Limb (tissue), 2 donors: ENCODE measurements at regions not wholly inside any gene's neighbourhood (a gene's known extent, or its start where the extent isn't known, plus 50 kb on each side); places are given as distances from the start of the nearest gene placed in this dataset.

Experiments used
- DNase-seq, 2 donors: peaks; one replicate each; pipeline ENCODE4 v3.0.0-alpha.2; 2016; ENCODE audit errors: extremely low spot score in 2 of 2

- no peak for DNase-seq
Measured at GRCh38 chr6:156013155-156013554, 557.5 kb upstream of the NOX3 start.

- no peak for DNase-seq
Measured at GRCh38 chr6:156009656-156010055, 554.0 kb upstream of the NOX3 start.

- DNase-seq: no peak
Measured at GRCh38 chr6:156004796-156005195, 549.2 kb upstream of the NOX3 start.

DNA sequence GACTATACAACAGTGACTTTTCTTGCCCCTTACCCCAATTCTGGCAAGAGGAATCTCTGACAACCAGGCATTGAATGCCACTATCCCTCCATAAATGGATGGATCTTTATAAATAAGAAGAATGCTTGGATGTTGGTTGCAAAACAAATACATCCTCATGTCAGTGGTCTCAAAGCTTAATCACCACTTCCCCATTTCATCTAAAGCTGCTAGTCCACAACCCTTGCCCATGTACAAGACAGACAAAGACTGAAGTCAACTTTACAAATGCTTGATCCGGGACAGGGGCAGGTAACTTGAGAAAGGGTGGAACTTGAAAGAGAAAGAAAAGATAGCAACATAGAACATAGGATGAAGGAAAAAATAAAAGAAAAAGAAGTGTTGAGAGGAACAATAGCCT, 540.5 kb upstream of the NOX3 start:
- DNase-seq: no peak

DNA sequence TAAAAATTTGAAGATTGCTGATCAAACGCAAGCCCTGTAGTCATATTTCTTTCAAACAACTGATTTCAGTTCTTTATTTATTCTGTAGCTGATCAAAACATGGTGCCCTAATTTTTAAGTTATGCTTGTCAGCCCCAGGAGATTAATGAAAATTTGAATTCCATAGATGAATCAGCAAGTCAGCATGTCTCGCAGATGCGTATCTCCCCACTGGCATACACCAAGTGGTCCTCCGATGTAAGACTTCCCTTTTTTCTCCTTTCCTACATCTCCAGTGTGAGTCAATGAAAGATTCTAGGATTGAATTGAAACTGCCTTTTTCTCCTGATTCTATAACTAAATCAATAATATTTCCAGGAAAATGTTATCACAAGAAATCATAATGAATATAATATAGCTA, 539.6 kb upstream of the NOX3 start:
- no peak for DNase-seq

- DNase-seq: no peak
Measured at GRCh38 chr6:155994086-155994485, 538.4 kb upstream of the NOX3 start.

GRCh38 chr6:155993240-155993639, 537.6 kb upstream of the NOX3 start:
- no peak for DNase-seq

DNA sequence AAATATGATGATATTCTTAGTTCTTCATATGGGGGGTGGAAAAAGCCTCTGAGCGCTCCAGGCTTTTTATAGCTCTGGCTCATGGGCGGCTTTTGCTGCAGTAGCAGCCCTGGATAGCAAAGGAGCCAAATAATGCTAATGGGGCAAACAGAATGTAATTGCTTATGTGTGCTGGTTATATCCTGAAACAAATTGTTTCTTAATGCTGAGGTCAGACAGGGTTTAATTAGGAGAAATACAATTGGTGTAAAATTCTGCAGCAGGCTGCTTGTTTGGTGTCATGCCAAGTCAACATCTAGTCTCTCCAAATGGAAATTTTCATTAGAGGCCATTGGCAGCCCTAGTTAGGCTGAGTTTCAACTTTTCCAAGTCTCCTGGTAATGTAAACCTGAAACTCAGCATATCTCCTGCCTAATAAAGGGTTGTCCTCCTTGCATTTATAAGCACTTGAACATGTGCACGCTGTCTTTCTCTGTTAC, 530.1 kb upstream of the NOX3 start:
- peak; percentile 49 to 89 for DNase-seq

DNA sequence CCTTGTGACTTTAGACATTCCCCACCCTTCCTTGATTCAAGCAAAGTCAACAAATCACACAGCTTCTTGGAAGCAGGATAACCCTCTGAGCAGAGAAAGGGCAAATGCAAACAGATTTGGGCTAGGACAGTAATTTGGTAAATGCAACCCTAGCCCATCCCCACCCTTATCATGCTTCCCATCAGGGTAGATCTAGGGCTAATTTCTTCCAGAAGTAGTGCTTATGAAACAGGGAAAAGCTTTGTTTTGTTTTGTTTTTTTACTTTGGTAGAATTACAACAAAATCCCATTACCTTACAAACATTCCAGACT, 525.1 kb upstream of the NOX3 start:
- DNase-seq: no peak

- no peak for DNase-seq
Measured at GRCh38 chr6:155980014-155980767, 524.6 kb upstream of the NOX3 start.

DNA sequence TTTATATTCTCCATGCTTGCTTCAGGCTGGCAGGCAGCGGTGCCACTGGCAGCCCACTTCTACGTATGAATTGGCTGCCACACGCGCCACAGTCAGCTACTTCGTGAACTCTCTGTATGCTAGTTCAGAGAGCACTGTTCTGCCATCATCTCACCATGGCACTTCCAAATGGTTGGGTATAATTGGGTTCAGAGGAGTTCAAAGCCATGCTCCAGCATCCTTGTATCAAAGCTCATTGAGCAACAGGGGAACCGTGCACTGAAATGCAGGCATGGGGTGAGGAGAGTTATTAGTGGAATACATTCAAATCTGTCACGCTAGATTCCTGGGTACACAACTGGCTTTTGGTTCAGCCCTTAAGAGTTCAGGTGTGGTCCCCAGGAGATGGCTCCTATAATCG, 519.9 kb upstream of the NOX3 start:
- no peak for DNase-seq

DNA sequence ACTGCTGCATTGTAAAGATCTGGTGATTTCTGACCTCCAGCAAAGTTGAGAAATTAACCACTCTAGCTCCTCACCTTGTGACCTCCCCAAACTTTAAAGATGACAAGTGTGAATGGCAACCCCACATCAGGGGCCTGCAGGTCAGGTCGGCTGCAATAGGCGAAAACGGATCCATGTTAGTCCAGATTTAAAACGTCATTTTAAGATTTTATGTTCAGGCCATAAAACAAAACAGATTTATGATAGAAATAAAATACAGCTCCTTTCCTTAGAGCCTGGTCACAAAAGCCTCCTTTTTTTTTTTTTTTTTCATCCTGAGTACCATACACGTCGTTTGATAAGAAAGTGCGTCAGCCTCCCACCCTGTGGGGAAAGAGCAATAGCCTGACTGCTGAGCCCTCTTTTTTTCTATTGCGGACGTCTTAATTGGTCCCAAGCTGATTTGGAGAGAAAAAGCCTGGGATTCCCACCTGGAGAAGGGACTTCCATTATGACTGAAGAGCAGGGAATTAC, 519.2 kb upstream of the NOX3 start:
- DNase-seq: no peak

GRCh38 chr6:155974359-155974758, 518.7 kb upstream of the NOX3 start:
- DNase-seq: no peak

- DNase-seq: no peak
Measured at GRCh38 chr6:155970876-155971708, 515.5 kb upstream of the NOX3 start.

- DNase-seq: no peak
Measured at GRCh38 chr6:155970472-155970871, 514.8 kb upstream of the NOX3 start.

GRCh38 chr6:155968921-155969320, 513.3 kb upstream of the NOX3 start:
- DNase-seq: no peak

GRCh38 chr6:155967322-155967721, 511.7 kb upstream of the NOX3 start:
- DNase-seq: no peak

DNA sequence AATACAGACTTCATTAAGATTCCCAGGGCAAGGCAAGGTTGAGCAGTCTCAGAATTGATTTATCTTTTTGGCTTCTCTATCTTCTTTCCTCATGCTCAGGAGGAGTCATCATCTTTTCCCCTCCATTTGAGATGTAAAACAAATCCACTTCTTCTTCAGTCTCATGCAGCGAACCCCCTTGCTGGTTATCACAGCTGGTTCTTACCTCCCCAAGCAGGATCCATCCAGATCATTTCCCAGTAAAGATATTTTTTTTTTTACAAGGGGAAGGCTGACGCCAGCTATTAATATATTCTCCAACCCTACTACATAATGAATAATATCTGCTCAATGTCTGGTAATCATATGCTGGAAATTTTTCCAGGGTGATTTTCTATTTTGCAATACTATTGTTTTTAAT, 508.9 kb upstream of the NOX3 start:
- no peak for DNase-seq

- DNase-seq: no peak
Measured at GRCh38 chr6:155962276-155962675, 506.6 kb upstream of the NOX3 start.

DNA sequence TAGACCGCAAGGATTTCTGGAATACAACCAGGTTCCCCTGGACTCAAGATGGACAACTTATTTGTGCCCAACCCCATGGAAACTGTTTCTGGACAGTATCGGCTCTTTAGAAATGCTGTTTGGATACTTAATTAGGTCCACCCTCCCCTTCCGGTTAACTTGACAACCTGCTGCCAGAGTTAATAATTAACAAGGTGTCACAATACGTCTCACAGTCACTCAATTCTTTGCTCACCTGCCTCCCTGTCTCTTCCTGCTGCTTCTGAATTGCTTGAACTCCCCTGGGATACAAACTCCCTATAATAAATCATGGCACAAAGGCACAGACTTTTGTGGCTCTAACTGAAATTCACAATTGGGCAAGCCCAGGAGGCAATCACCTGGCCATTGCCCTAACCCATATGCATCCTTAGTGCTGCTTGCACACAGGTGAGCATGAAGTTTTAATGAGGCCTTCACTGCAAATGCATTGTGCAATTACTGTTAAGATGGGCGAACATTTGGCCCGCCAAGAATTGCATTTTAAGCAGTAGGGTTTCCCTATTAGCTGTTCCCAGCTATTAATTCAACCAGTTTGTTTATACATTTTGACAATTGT, 504.4 kb upstream of the NOX3 start:
- DNase-seq: no peak

GRCh38 chr6:155958550-155958949, 502.9 kb upstream of the NOX3 start:
- no peak for DNase-seq

GRCh38 chr6:155955038-155955437, 499.4 kb upstream of the NOX3 start:
- no peak for DNase-seq
